Umbilical cord (tissue), 1 donor: ENCODE measurements at regions not wholly inside any gene's neighbourhood (a gene's known extent, or its start where the extent isn't known, plus 50 kb on each side); places are given as distances from the start of the nearest gene placed in this dataset.
A peak's percentile ranks its signal among the peaks of the same experiment; 100 is the strongest.
"Not testable (repeated sequence)": the region's sequence is repeated elsewhere in the genome, so short reads cannot be mapped to it uniquely, and the experiment has no call there.

Experiments used
- DNase-seq: peaks from one replicate; pipeline ENCODE4 v3.0.0-alpha.2; 2015; ENCODE audit warnings: low spot score

GRCh38 chr7:109456116-109456515 is 886.4 kb downstream of the DNAJB9 start:
- no peak for DNase-seq

- no peak for DNase-seq
Measured at GRCh38 chr7:109460296-109460695, 890.6 kb downstream of the DNAJB9 start.

- DNase-seq, result no peak
Measured at GRCh38 chr7:109462171-109462570, 892.5 kb downstream of the DNAJB9 start.

GRCh38 chr7:109467729-109468128 is 898.1 kb downstream of the DNAJB9 start:
- not testable (repeated sequence) for DNase-seq

- no peak for DNase-seq
Measured at GRCh38 chr7:109473172-109473571, 903.5 kb downstream of the DNAJB9 start.

GRCh38 chr7:109476409-109476808 is 906.7 kb downstream of the DNAJB9 start:
- DNase-seq, result no peak

- peak; percentile 30 for DNase-seq
Measured at GRCh38 chr7:109479388-109479787, 909.7 kb downstream of the DNAJB9 start.

GRCh38 chr7:109490607-109491006 is 920.9 kb downstream of the DNAJB9 start:
- not testable (repeated sequence) for DNase-seq

- no peak for DNase-seq
Measured at GRCh38 chr7:109497053-109497452, 927.4 kb downstream of the DNAJB9 start.

- DNase-seq, result no peak
Measured at GRCh38 chr7:109498131-109498530, 928.5 kb downstream of the DNAJB9 start.

- no peak for DNase-seq
Measured at GRCh38 chr7:109503421-109503820, 933.7 kb downstream of the DNAJB9 start.

GRCh38 chr7:109522585-109522984 is 952.9 kb downstream of the DNAJB9 start:
- no peak for DNase-seq

- DNase-seq, result no peak
Measured at GRCh38 chr7:109527833-109528232, 958.2 kb downstream of the DNAJB9 start.

- no peak for DNase-seq
Measured at GRCh38 chr7:109529712-109530111, 960.0 kb downstream of the DNAJB9 start.

- DNase-seq, result no peak
Measured at GRCh38 chr7:109532262-109532992, 962.8 kb downstream of the DNAJB9 start.

- DNase-seq, result no peak
Measured at GRCh38 chr7:109545686-109546085, 976.0 kb downstream of the DNAJB9 start.

GRCh38 chr7:109549471-109550193 is 980.0 kb downstream of the DNAJB9 start:
- DNase-seq, result no peak

- DNase-seq, result no peak
Measured at GRCh38 chr7:109552017-109552416, 982.3 kb downstream of the DNAJB9 start.

GRCh38 chr7:109577265-109577664 is 1007.6 kb downstream of the DNAJB9 start:
- no peak for DNase-seq

- DNase-seq, result no peak
Measured at GRCh38 chr7:109579901-109580300, 1010.2 kb downstream of the DNAJB9 start.

- DNase-seq, result peak; percentile 2
Measured at GRCh38 chr7:109582211-109582610, 1012.5 kb downstream of the DNAJB9 start.

GRCh38 chr7:109596948-109597347 is 1027.3 kb downstream of the DNAJB9 start:
- not testable (repeated sequence) for DNase-seq

GRCh38 chr7:109611656-109612055 is 1042.0 kb downstream of the DNAJB9 start:
- DNase-seq, result no peak
